ENCODE measurements at regions not wholly inside any gene's neighbourhood (a gene's known extent, or its start where the extent isn't known, plus 50 kb on each side); places are given as distances from the start of the nearest gene placed in this dataset.

DNA sequence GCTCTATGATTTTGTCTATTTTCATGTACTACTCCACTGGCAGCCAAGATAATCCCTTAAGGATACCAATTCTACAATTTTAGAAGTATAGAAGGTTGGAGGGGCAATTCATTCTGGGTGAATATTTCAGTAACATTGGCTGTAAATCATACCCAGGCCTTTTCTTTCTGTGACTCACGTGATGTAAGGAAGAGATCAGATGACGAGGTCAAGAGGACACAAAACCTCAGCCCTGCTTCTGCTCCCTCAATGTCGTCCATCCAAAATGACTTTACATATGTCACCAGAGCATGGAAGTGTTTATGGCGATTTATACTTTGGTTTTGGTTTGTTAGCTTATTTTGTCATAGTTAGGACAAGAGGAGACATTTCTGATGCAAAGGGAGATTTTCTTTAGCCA is 70.7 kb upstream of the SLC4A4 start:
- no peak for TF ChIP-seq POLR2AphosphoS5 (IDR thresholded peaks at IDR 0.05)
- no peak for TF ChIP-seq EZH2 (IDR thresholded peaks at IDR 0.05; ENCODE audit: borderline replicate concordance, insufficient read depth, low read length, poor library complexity, severe bottlenecking)
- TF ChIP-seq SMC3 (conservative IDR thresholded peaks at IDR 0.05; ENCODE audit: poor library complexity), result no peak
- TF ChIP-seq, protein P1, sequence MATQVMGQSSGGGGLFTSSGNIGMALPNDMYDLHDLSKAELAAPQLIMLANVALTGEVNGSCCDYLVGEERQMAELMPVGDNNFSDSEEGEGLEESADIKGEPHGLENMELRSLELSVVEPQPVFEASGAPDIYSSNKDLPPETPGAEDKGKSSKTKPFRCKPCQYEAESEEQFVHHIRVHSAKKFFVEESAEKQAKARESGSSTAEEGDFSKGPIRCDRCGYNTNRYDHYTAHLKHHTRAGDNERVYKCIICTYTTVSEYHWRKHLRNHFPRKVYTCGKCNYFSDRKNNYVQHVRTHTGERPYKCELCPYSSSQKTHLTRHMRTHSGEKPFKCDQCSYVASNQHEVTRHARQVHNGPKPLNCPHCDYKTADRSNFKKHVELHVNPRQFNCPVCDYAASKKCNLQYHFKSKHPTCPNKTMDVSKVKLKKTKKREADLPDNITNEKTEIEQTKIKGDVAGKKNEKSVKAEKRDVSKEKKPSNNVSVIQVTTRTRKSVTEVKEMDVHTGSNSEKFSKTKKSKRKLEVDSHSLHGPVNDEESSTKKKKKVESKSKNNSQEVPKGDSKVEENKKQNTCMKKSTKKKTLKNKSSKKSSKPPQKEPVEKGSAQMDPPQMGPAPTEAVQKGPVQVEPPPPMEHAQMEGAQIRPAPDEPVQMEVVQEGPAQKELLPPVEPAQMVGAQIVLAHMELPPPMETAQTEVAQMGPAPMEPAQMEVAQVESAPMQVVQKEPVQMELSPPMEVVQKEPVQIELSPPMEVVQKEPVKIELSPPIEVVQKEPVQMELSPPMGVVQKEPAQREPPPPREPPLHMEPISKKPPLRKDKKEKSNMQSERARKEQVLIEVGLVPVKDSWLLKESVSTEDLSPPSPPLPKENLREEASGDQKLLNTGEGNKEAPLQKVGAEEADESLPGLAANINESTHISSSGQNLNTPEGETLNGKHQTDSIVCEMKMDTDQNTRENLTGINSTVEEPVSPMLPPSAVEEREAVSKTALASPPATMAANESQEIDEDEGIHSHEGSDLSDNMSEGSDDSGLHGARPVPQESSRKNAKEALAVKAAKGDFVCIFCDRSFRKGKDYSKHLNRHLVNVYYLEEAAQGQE (IDR thresholded peaks at IDR 0.05; ENCODE audit: borderline replicate concordance), result no peak
- TF ChIP-seq MXI1 (conservative IDR thresholded peaks at IDR 0.05; ENCODE audit: poor library complexity, severe bottlenecking), result no peak
- TF ChIP-seq, protein P2, sequence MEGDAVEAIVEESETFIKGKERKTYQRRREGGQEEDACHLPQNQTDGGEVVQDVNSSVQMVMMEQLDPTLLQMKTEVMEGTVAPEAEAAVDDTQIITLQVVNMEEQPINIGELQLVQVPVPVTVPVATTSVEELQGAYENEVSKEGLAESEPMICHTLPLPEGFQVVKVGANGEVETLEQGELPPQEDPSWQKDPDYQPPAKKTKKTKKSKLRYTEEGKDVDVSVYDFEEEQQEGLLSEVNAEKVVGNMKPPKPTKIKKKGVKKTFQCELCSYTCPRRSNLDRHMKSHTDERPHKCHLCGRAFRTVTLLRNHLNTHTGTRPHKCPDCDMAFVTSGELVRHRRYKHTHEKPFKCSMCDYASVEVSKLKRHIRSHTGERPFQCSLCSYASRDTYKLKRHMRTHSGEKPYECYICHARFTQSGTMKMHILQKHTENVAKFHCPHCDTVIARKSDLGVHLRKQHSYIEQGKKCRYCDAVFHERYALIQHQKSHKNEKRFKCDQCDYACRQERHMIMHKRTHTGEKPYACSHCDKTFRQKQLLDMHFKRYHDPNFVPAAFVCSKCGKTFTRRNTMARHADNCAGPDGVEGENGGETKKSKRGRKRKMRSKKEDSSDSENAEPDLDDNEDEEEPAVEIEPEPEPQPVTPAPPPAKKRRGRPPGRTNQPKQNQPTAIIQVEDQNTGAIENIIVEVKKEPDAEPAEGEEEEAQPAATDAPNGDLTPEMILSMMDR (IDR thresholded peaks at IDR 0.05; ENCODE audit: poor library complexity, severe bottlenecking), result no peak
- TF ChIP-seq TAF1 (IDR thresholded peaks at IDR 0.05; ENCODE audit: low read depth), result no peak
- no peak for TF ChIP-seq RAD21 (conservative IDR thresholded peaks at IDR 0.05)
- TF ChIP-seq EP300 (conservative IDR thresholded peaks at IDR 0.05; ENCODE audit: poor library complexity, severe bottlenecking), result no peak
- Histone ChIP-seq H3K36me3 (ENCODE audit: insufficient read depth, low read length) (no peaks in the 10 kb centered on the region), H2AFZ (ENCODE audit: low read depth, low read length) (no peak overlapping the region), H3K9ac (ENCODE audit: low read length) (no peak overlapping the region), H3K4me3 (ENCODE audit: low read length) (no peak overlapping the region), H4K20me1 (ENCODE audit: insufficient read depth) (no peaks in the 10 kb centered on the region), H3K9me3 (ENCODE audit: low read length) (no peaks in the 10 kb centered on the region), H3K27me3 (ENCODE audit: insufficient read depth, low read depth, low read length) (no peaks in the 10 kb centered on the region), H3K27ac (ENCODE audit: low read length) (no peak overlapping the region), H3K79me2 (replicated peaks; ENCODE audit: insufficient read depth, low read length) (no peaks in the 10 kb centered on the region), H3F3A (ENCODE audit: insufficient read depth, low read length, poor library complexity, severe bottlenecking) (no peaks in the 10 kb centered on the region), H3K9me2 (ENCODE audit: insufficient read depth, low read length) (no peaks in the 10 kb centered on the region), H3K4me2 (ENCODE audit: low read length) (no peak overlapping the region)

DNA sequence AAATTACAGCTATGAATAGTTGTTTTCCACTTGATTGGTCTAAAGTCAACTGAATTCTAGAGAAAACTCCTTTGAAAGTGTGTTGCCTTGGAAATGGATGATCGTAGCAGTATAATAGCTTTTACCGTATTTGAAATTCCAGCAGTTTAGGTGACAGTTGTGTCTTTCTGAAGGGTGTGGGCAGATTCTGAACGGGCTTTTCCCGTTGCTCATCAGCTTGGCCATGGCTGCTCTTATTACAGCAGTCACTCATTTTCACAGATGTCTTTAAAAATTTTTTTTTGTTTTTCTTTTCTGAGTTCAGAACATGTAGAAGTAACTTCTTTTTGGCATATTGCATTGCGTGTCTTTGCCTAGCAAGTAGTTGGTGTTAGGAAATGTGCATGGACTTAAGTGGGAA is 69.6 kb upstream of the SLC4A4 start:
- TF ChIP-seq RAD21 (conservative IDR thresholded peaks at IDR 0.05), result no peak
- TF ChIP-seq, protein P1 (IDR thresholded peaks at IDR 0.05; ENCODE audit: borderline replicate concordance), result no peak
- no peak for TF ChIP-seq MXI1 (conservative IDR thresholded peaks at IDR 0.05; ENCODE audit: poor library complexity, severe bottlenecking)
- TF ChIP-seq EP300 (conservative IDR thresholded peaks at IDR 0.05; ENCODE audit: poor library complexity, severe bottlenecking), result no peak
- no peak for TF ChIP-seq SMC3 (conservative IDR thresholded peaks at IDR 0.05; ENCODE audit: poor library complexity)
- TF ChIP-seq EZH2 (IDR thresholded peaks at IDR 0.05; ENCODE audit: borderline replicate concordance, insufficient read depth, low read length, poor library complexity, severe bottlenecking), result no peak
- TF ChIP-seq, protein P2 (IDR thresholded peaks at IDR 0.05; ENCODE audit: poor library complexity, severe bottlenecking), result no peak
- TF ChIP-seq TAF1 (IDR thresholded peaks at IDR 0.05; ENCODE audit: low read depth), result no peak
- no peak for TF ChIP-seq POLR2AphosphoS5 (IDR thresholded peaks at IDR 0.05)
- no peaks in the 10 kb centered on the region for H3F3A ChIP-seq (ENCODE audit: insufficient read depth, low read length, poor library complexity, severe bottlenecking)
- no peaks in the 10 kb centered on the region for H3K36me3 ChIP-seq (ENCODE audit: insufficient read depth, low read length)
- no peaks in the 10 kb centered on the region for H3K27me3 ChIP-seq (ENCODE audit: insufficient read depth, low read depth, low read length)
- H3K9ac ChIP-seq (ENCODE audit: low read length), result no peak overlapping the region
- no peak overlapping the region for H3K27ac ChIP-seq (ENCODE audit: low read length)
- H4K20me1 ChIP-seq (ENCODE audit: insufficient read depth), result no peaks in the 10 kb centered on the region
- no peak overlapping the region for H3K4me3 ChIP-seq (ENCODE audit: low read length)
- H3K9me3 ChIP-seq (ENCODE audit: low read length), result no peaks in the 10 kb centered on the region
- no peak overlapping the region for H2AFZ ChIP-seq (ENCODE audit: low read depth, low read length)
- H3K9me2 ChIP-seq (ENCODE audit: insufficient read depth, low read length), result no peaks in the 10 kb centered on the region
- H3K4me2 ChIP-seq (ENCODE audit: low read length), result no peak overlapping the region
- no peaks in the 10 kb centered on the region for H3K79me2 ChIP-seq (replicated peaks; ENCODE audit: insufficient read depth, low read length)

Data from neural cell (in vitro differentiated cells).